ENCODE measurements at regions not wholly inside any gene's neighbourhood (a gene's known extent, or its start where the extent isn't known, plus 50 kb on each side); places are given as distances from the start of the nearest gene placed in this dataset.

GRCh38 chr3:184632551-184633236, 71.1 kb downstream of the EPHB3 start:
- intact Hi-C loops (cut with DNase I): no loop called here
- DNase-seq (no peak), ATAC-seq (no peak)
